SK-N-SH (cell line): ENCODE measurements at regions not wholly inside any gene's neighbourhood (a gene's known extent, or its start where the extent isn't known, plus 50 kb on each side); places are given as distances from the start of the nearest gene placed in this dataset.
"Not testable (repeated sequence)": the region's sequence is repeated elsewhere in the genome, so short reads cannot be mapped to it uniquely, and the experiment has no call there.

Experiments
- CTCF ChIA-PET: fragments of 300-600, 350-600 bp; formaldehyde crosslinking; extraction: SDS; loops from one replicate; lab custom pipeline; 2021; lab: Yijun Ruan, JAX
- POLR2A ChIA-PET: fragments of 350-600 bp; sonication (Branson Sonifier 250); formaldehyde crosslinking; extraction: SDS; loops from one replicate; lab custom pipeline; 2020; ENCODE audit warnings: antibody characterized with exemption, inconsistent platforms; lab: Yijun Ruan, JAX
- DNase-seq: peaks from one replicate; pipeline ENCODE4 v3.0.0; 2012
- H2AFZ ChIP-seq: fragments of 200-600 bp; sonication (generic); 2 replicates; pipeline ENCODE4 v1.8.1; 2016; ENCODE audit warnings: antibody characterized with exemption, mild to moderate bottlenecking, low read depth
- H3F3A ChIP-seq: fragments of 200-600 bp; sonication (generic); replicated peaks from 2 replicates; pipeline ENCODE3; 2016; ENCODE audit warnings: antibody characterized with exemption, mild to moderate bottlenecking; ENCODE audit not compliant: insufficient read depth
- H3K27ac ChIP-seq, 2 experiments: fragments of 200-500 bp in 1 of 2; fragments of 200-600 bp in 1 of 2; sonication (Bioruptor generic) in 1 of 2; sonication (generic), shearing (Covaris generic) in 1 of 2; 2 replicates each; pipeline versions ENCODE4 v1.5.1 to v1.6.1; 2014 to 2016; ENCODE audit warnings: low read depth in 2 of 2, inconsistent platforms in 1 of 2, low read length in 1 of 2, mild to moderate bottlenecking in 1 of 2, mixed read lengths in 1 of 2
- H3K27me3 ChIP-seq: fragments of 200-600 bp; sonication (generic), shearing (Covaris generic); 2 replicates; pipeline ENCODE4 v1.6.1; 2016; ENCODE audit warnings: mixed run types; ENCODE audit not compliant: insufficient read depth
- H3K36me3 ChIP-seq, 2 experiments: fragments of 200-500 bp in 1 of 2; fragments of 200-600 bp in 1 of 2; sonication (Bioruptor generic) in 1 of 2; sonication (generic) in 1 of 2; replicated peaks in 1 of 2; 2 replicates each; pipeline versions ENCODE3 to v1.5.1; 2014 to 2016; ENCODE audit warnings: low read length in 1 of 2, mild to moderate bottlenecking in 1 of 2; ENCODE audit not compliant: insufficient read depth in 2 of 2, control insufficient read depth in 1 of 2
- H3K4me1 ChIP-seq, 2 experiments: fragments of 200-500 bp in 1 of 2; fragments of 200-600 bp in 1 of 2; sonication (Bioruptor generic) in 1 of 2; sonication (generic), shearing (Covaris generic) in 1 of 2; 2 replicates each; pipeline versions ENCODE4 v1.5.1 to v1.6.1; 2014 to 2016; ENCODE audit warnings: low read depth in 1 of 2, low read length in 1 of 2, mixed run types in 1 of 2; ENCODE audit not compliant: insufficient read depth in 2 of 2, control insufficient read depth in 1 of 2
- H3K4me2 ChIP-seq: fragments of 200-600 bp; sonication (generic), shearing (Covaris generic); 2 replicates; pipeline ENCODE4 v1.6.1; 2017; ENCODE audit warnings: mixed run types
- H3K4me3 ChIP-seq, 2 experiments: fragments of 200-500 bp in 1 of 2; fragments of 200-600 bp in 1 of 2; sonication (Bioruptor generic) in 1 of 2; sonication (generic), shearing (Covaris generic) in 1 of 2; 2 replicates each; pipeline versions ENCODE4 v1.5.1 to v1.8.1; 2014 to 2016; ENCODE audit warnings: low read depth in 2 of 2, inconsistent platforms in 1 of 2, low read length in 1 of 2, mild to moderate bottlenecking in 1 of 2, mixed read lengths in 1 of 2, moderate library complexity in 1 of 2
- H3K79me2 ChIP-seq: fragments of 200-600 bp; sonication (generic); 2 replicates; pipeline ENCODE4 v1.8.1; 2017; ENCODE audit warnings: mild to moderate bottlenecking; ENCODE audit not compliant: insufficient read depth
- H3K9ac ChIP-seq: fragments of 200-600 bp; sonication (generic); 2 replicates; pipeline ENCODE4 v1.6.1; 2017; ENCODE audit warnings: mixed run types
- H3K9me2 ChIP-seq: fragments of 200-600 bp; sonication (generic); 2 replicates; pipeline ENCODE4 v1.6.1; 2017; ENCODE audit warnings: mixed run types
- H3K9me3 ChIP-seq: fragments of 200-600 bp; sonication (generic); 2 replicates; pipeline ENCODE4 v1.6.1; 2017; ENCODE audit warnings: mixed run types, mild to moderate bottlenecking, moderate library complexity
- H4K20me1 ChIP-seq: fragments of 200-600 bp; sonication (generic); 2 replicates; pipeline ENCODE4 v1.6.1; 2017; ENCODE audit warnings: mild to moderate bottlenecking, mixed run types; ENCODE audit not compliant: insufficient read depth
- ELF1 ChIP-seq: IDR thresholded peaks from 2 replicates; pipeline ENCODE4 v1.4.0; 2012
- EZH2phosphoT487 ChIP-seq: fragments of 200-600 bp; sonication (generic); IDR thresholded peaks from 2 replicates; pipeline ENCODE4 v1.6.1; 2017; ENCODE audit warnings: low read depth, mixed run types, mild to moderate bottlenecking, antibody characterized with exemption, moderate library complexity, borderline replicate concordance
- FOSL2 ChIP-seq: IDR thresholded peaks from 2 replicates; pipeline ENCODE4 v1.4.0; 2012; ENCODE audit warnings: low read depth, mild to moderate bottlenecking, moderate library complexity, borderline replicate concordance
- FOXJ3 ChIP-seq: sonication (generic); formaldehyde crosslinking; IDR thresholded peaks from 2 replicates; pipeline ENCODE4 v1.5.1; 2020; ENCODE audit warnings: mild to moderate bottlenecking, missing genetic modification reagents
- FOXM1 ChIP-seq: IDR thresholded peaks from 2 replicates; pipeline ENCODE4 v1.4.0; 2012; ENCODE audit warnings: low read depth, mild to moderate bottlenecking
- MAX ChIP-seq: IDR thresholded peaks from 2 replicates; pipeline ENCODE4 v1.4.0; 2012; ENCODE audit warnings: low read depth
- NFIC ChIP-seq: IDR thresholded peaks from 2 replicates; pipeline ENCODE4 v1.4.0; 2012; ENCODE audit warnings: borderline replicate concordance
- NRF1 ChIP-seq: IDR thresholded peaks from 2 replicates; pipeline ENCODE4 v1.6.1; 2012; ENCODE audit warnings: low read depth, mild to moderate bottlenecking, low read length
- PBX3 ChIP-seq: IDR thresholded peaks from 2 replicates; pipeline ENCODE4; 2012
- RFX5 ChIP-seq: IDR thresholded peaks from 2 replicates; pipeline ENCODE4 v1.6.1; 2012; ENCODE audit warnings: mild to moderate bottlenecking, improper control_type of control experiment, low read length
- SIN3A ChIP-seq: IDR thresholded peaks from 2 replicates; pipeline ENCODE4 v1.6.1; 2012; ENCODE audit warnings: low read depth, mild to moderate bottlenecking, low read length, moderate library complexity, borderline replicate concordance
- SMC3 ChIP-seq: IDR thresholded peaks from 2 replicates; pipeline ENCODE4 v1.6.1; 2012; ENCODE audit warnings: low read depth, low read length, improper control_type of control experiment
- TCF12 ChIP-seq: IDR thresholded peaks from 2 replicates; pipeline ENCODE4 v1.4.0; 2012
- TEAD4 ChIP-seq: IDR thresholded peaks from 2 replicates; pipeline ENCODE4 v1.4.0; 2012; ENCODE audit warnings: mild to moderate bottlenecking, borderline replicate concordance; ENCODE audit not compliant: insufficient read depth
- USF1 ChIP-seq: IDR thresholded peaks from 2 replicates; pipeline ENCODE4 v1.4.0; 2012; ENCODE audit warnings: low read depth, borderline replicate concordance
- USF2 ChIP-seq: fragments of 150-350 bp; IDR thresholded peaks from 2 replicates; pipeline ENCODE4 v1.6.1; 2017; ENCODE audit warnings: antibody characterized with exemption, low read length, low read depth, borderline replicate concordance
- YY1 ChIP-seq: IDR thresholded peaks from 2 replicates; pipeline ENCODE4 v1.4.0; 2012; ENCODE audit warnings: low read depth, mild to moderate bottlenecking
- WGBS: methylation state at CpG from one replicate; pipeline ENCODE4 v1.1.6; 2017; ENCODE audit warnings: low lambda C conversion rate; 5-methylcytosine and 5-hydroxymethylcytosine counted together
- TF ChIP-seq, protein P1 (sequence below): IDR thresholded peaks from 2 replicates; pipeline ENCODE4 v1.6.1; 2012; ENCODE audit warnings: mild to moderate bottlenecking, low read depth, low read length, moderate library complexity

- H2AFZ ChIP-seq, H3F3A ChIP-seq, H3K79me2 ChIP-seq, H3K9me2 ChIP-seq, H3K9ac ChIP-seq, DNase-seq, H4K20me1 ChIP-seq, H3K4me1 ChIP-seq, H3K27ac ChIP-seq, H3K9me3 ChIP-seq, H3K4me3 ChIP-seq, H3K4me2 ChIP-seq, POLR2A ChIA-PET, H3K36me3 ChIP-seq, CTCF ChIA-PET, H3K27me3 ChIP-seq: not testable (repeated sequence)
- 45% methylated on average over 4 of the region's 4 CpGs for WGBS
Observed at GRCh38 chr5:85475151-85475550, 1090.5 kb upstream of the EDIL3 start.

DNA sequence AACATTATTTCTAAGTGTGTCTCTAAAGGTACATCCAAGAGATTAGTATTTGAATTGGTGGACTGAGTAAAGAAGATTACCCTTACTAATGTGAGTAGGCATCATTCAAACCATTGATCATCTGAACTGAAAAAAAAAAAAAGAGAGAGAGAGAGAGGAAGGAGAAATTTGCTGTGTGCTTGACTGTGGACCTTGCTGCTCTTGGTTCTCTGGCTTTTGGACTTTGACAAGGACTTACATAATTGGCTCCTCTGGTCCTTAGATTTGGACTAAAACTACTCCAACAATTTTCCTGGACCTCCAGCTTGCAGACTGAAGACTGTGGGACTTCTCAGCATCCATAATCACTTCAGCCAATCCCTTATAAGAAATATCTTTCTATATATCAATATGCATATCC, 1091.9 kb upstream of the EDIL3 start:
- Histone ChIP-seq H4K20me1 (no peaks in the 10 kb centered on the region), H3K4me1 (no peaks in the 10 kb centered on the region), H3K27ac (no peak overlapping the region), H3F3A (no peaks in the 10 kb centered on the region), H2AFZ (no peak overlapping the region), H3K4me3 (no peak overlapping the region), H3K79me2 (no peaks in the 10 kb centered on the region), H3K4me2 (no peak overlapping the region), H3K36me3 (no peaks in the 10 kb centered on the region), H3K9me3 (no peaks in the 10 kb centered on the region), H3K27me3 (no peaks in the 10 kb centered on the region), H3K9me2 (no peaks in the 10 kb centered on the region), H3K9ac (no peak overlapping the region)
- no peak for DNase-seq
- ChIA-PET POLR2A (no interaction called here), CTCF (no interaction called here)
- TF ChIP-seq USF1: no peak
- no peak for TF ChIP-seq ELF1
- TF ChIP-seq RFX5: no peak
- TF ChIP-seq USF2: no peak
- no peak for TF ChIP-seq NFIC
- no peak for TF ChIP-seq FOXM1
- no peak for TF ChIP-seq SIN3A
- TF ChIP-seq SMC3: no peak
- TF ChIP-seq FOSL2: no peak
- TF ChIP-seq, protein P1, sequence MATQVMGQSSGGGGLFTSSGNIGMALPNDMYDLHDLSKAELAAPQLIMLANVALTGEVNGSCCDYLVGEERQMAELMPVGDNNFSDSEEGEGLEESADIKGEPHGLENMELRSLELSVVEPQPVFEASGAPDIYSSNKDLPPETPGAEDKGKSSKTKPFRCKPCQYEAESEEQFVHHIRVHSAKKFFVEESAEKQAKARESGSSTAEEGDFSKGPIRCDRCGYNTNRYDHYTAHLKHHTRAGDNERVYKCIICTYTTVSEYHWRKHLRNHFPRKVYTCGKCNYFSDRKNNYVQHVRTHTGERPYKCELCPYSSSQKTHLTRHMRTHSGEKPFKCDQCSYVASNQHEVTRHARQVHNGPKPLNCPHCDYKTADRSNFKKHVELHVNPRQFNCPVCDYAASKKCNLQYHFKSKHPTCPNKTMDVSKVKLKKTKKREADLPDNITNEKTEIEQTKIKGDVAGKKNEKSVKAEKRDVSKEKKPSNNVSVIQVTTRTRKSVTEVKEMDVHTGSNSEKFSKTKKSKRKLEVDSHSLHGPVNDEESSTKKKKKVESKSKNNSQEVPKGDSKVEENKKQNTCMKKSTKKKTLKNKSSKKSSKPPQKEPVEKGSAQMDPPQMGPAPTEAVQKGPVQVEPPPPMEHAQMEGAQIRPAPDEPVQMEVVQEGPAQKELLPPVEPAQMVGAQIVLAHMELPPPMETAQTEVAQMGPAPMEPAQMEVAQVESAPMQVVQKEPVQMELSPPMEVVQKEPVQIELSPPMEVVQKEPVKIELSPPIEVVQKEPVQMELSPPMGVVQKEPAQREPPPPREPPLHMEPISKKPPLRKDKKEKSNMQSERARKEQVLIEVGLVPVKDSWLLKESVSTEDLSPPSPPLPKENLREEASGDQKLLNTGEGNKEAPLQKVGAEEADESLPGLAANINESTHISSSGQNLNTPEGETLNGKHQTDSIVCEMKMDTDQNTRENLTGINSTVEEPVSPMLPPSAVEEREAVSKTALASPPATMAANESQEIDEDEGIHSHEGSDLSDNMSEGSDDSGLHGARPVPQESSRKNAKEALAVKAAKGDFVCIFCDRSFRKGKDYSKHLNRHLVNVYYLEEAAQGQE: no peak
- no peak for TF ChIP-seq EZH2phosphoT487
- TF ChIP-seq NRF1: no peak
- TF ChIP-seq TEAD4: no peak
- no peak for TF ChIP-seq FOXJ3 (CRISPR knock-in tag)
- no peak for TF ChIP-seq TCF12
- no peak for TF ChIP-seq MAX
- no peak for TF ChIP-seq YY1
- TF ChIP-seq PBX3: no peak
